Activated T-cell treated with anti-CD3 and anti-CD28 coated beads for 24 hours (primary cell): ENCODE measurements at regions not wholly inside any gene's neighbourhood (a gene's known extent, or its start where the extent isn't known, plus 50 kb on each side); places are given as distances from the start of the nearest gene placed in this dataset.

Experiments used
- DNase-seq: peaks from one replicate; pipeline ENCODE4 v3.0.0-alpha.2; 2020; ENCODE audit warnings: low read depth

DNA sequence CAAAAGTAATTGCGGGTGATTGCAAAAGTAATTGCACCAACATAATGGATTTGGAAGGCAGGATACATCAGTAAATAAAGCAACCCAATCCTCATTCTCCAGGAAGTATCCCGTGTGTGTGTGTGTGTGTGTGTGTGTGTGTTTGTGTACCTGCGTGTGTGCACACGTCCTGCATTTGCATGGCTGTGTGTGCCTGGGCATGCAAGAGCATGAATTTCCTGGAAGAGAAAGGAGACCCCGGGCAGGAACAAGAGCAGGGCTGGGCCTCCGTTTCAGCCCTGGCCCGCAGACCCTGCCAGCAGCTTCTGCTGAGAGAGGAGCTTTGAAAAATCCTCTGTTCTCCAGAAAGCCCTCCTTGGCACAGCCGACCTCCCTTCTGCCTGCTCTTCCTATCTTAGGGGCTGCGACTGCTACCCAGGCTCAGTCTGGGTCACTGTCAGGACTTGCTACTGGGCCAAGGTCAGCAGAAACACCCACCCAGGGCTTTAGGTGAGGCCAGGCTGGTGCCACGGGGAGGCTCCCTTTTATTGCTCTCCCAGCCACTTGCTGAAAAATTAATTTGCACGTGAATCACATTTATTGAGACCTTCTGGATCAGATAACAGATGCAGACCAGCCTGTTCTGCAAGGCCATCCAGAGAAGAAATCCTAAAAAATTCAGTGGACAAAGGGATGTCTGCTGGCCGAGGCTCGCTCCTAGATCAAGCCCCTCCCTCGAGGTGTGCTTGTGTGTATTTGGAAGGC, 258.3 kb downstream of the ZNF536 start:
- no peak for DNase-seq

DNA sequence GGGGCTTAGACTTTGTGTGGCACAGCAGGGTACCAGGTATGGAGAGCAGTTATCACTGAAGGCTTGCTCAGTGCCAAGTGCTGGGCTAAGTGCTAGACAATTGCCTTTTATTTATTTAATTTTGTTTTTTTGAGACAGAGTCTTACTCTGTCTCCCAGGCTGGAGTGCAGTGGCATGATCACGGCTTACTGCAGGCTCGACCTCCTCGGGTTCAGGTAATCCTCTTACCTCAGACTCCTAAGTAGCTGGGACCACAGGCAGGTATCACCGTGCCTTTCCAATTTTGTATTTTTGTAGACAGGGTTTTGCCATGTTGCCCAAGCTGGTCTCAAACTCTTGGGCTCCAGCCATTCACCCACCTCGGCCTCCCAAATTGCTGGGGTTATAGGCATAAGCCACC, 256.9 kb downstream of the ZNF536 start:
- DNase-seq, result no peak

DNA sequence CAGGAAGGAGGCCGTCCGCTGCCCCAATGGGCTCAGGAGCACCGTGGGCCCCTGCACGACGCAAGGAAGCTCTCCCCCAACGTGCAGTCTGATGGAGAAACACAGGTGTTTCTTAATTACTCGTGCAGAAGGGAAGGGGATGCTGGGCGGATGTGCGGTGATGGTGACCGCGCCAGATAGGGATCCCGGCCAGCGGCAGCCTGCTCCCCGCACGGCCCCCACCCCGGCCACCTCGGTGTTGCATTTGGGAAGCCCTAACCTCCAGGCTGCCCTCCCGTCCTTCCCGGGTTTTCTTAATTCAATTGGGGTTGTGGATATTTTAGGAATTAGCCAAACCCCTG, 254.4 kb downstream of the ZNF536 start:
- DNase-seq, result no peak

GRCh38 chr19:30625947-30626625, 253.9 kb downstream of the ZNF536 start:
- no peak for DNase-seq

GRCh38 chr19:30622276-30622675, 250.1 kb downstream of the ZNF536 start:
- no peak for DNase-seq

DNA sequence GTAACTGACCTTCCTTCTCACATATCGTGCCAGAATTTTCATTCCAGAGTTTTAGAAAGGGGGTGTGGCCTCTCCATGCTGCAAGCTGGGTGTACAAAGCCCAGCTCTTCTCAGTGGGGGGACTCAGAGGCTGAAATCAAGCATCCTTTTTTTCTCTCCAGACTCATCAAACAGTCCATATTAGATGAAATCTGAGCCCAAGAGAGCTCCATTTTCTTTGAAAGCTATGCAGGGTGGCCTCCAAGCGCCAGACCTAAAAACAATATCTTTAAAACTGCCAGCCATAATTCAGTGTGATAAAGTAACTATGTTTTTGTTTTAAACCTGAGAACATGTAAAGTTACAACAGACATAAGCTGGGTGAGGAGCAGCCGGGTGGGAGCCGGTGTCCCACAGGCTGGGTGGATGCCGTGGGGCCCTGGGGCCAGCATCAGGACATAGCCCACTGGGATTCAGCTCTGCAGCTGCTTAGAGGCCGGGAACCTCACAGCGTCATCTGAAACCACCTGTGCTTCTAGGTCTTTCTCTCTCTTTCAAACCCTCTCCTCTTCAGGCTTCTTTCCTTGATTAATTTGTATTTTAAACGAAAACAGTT, 249.2 kb downstream of the ZNF536 start:
- DNase-seq, result no peak

DNA sequence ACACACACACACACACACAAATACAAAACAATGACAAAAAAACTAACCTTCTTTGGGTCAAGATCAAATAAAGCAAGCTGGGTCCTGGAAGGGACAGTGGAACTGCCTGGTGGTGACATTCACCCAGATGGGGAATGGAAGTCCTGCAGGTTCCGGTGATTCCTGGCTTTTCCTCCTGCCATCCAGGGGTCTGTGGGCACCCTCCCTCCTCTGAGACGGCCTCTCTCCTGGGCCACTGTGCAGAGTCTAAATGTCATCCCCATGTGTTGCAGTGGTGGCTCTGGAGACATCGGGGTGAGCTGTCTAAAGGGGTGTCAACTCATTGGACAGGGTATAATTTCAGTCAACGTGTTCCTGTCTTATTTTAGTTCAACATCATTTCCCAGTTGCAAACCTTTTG, 248.2 kb downstream of the ZNF536 start:
- no peak for DNase-seq

GRCh38 chr19:30609656-30610270, 237.6 kb downstream of the ZNF536 start:
- no peak for DNase-seq

DNA sequence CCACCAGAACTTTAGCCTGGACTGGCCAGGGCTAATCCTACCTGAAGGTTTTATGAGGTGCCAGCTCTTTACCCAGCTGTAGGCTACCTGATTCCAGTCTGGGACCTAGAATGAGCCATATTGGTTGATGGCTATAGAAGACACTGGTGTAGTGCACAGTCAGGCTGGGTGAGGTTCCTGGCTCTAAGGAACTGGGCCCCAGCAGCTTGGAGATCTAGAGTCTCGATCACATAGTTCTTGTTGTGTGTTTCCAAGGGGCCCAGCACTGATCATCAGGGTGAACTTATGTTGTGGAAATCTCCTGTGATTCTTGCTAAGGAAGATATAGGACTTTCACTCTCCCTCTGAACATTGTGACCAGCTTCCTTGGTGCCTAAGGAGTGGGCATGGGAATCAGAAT, 236.3 kb downstream of the ZNF536 start:
- DNase-seq, result no peak
